AG04450 (cell line): ENCODE measurements at regions not wholly inside any gene's neighbourhood (a gene's known extent, or its start where the extent isn't known, plus 50 kb on each side); places are given as distances from the start of the nearest gene placed in this dataset.

Experiments
- CTCF ChIA-PET: fragments of 300-600, 350-600 bp; formaldehyde crosslinking; extraction: SDS; loops from one replicate; lab custom pipeline; 2022; ENCODE audit warnings: antibody characterized with exemption, inconsistent platforms; lab: Charles Lee
- POLR2A ChIA-PET: fragments of 350-600 bp; formaldehyde crosslinking; extraction: SDS; loops from one replicate; lab custom pipeline; 2021; ENCODE audit warnings: antibody characterized with exemption, inconsistent platforms; lab: Yijun Ruan, JAX
- DNase-seq: peaks from one replicate; pipeline ENCODE4 v3.0.0-alpha.2; 2011; ENCODE audit warnings: low read depth, low spot score
- H3K27ac ChIP-seq: one replicate; pipeline ENCODE4 v1.5.1; 2012; ENCODE audit warnings: low read depth, low read length, control low read depth
- H3K27me3 ChIP-seq: one replicate; pipeline ENCODE4 v1.6.0; 2012; ENCODE audit warnings: low read length; ENCODE audit not compliant: control insufficient read depth, insufficient read depth
- H3K4me3 ChIP-seq: 2 replicates; pipeline ENCODE4 v1.5.1; 2011; ENCODE audit warnings: mild to moderate bottlenecking, low read depth, low read length, control low read depth
- H3K9me3 ChIP-seq: 2 replicates; pipeline ENCODE4 v1.5.1; 2012; ENCODE audit warnings: low read length; ENCODE audit not compliant: control insufficient read depth, insufficient read depth
- CTCF ChIP-seq: IDR thresholded peaks from 2 replicates; pipeline ENCODE4 v1.5.1; 2011; ENCODE audit warnings: low read depth, low read length, control low read depth, inconsistent platforms

GRCh38 chr13:50757008-50757407 lies 86.5 kb downstream of the DLEU7 start:
- CTCF ChIA-PET, result no interaction called here
- H3K27ac ChIP-seq, result no peak overlapping the region
- POLR2A ChIA-PET, result no interaction called here
- no peak overlapping the region for H3K4me3 ChIP-seq
- peaks cover 4% of the 10 kb centered on the region for H3K9me3 ChIP-seq
- DNase-seq, result no peak
- peaks cover 6% of the 10 kb centered on the region for H3K27me3 ChIP-seq
- TF ChIP-seq CTCF, result no peak

- TF ChIP-seq CTCF, result no peak
- no peak for DNase-seq
- POLR2A ChIA-PET, result no interaction called here
Observed at GRCh38 chr13:50758796-50759195, 84.7 kb downstream of the DLEU7 start.

GRCh38 chr13:50760751-50761150 lies 82.7 kb downstream of the DLEU7 start:
- no peak overlapping the region for H3K27ac ChIP-seq
- POLR2A ChIA-PET, result no interaction called here
- no peak for TF ChIP-seq CTCF
- no peak overlapping the region for H3K4me3 ChIP-seq
- H3K27me3 ChIP-seq, result peaks cover 12% of the 10 kb centered on the region
- H3K9me3 ChIP-seq, result no peaks in the 10 kb centered on the region
- no peak for DNase-seq
- CTCF ChIA-PET, result no interaction called here

More at GRCh38 chr13:50758796-50759195, 84.7 kb downstream of the DLEU7 start:
- Histone ChIP-seq H3K4me3 (no peak overlapping the region), H3K27me3 (peaks cover 12% of the 10 kb centered on the region), H3K9me3 (no peaks in the 10 kb centered on the region), H3K27ac (no peak overlapping the region)
- CTCF ChIA-PET, result no interaction called here

- CTCF ChIA-PET, result no interaction called here
- Histone ChIP-seq H3K27ac (no peak overlapping the region), H3K9me3 (no peaks in the 10 kb centered on the region), H3K4me3 (no peak overlapping the region), H3K27me3 (peaks cover 12% of the 10 kb centered on the region)
- no peak for TF ChIP-seq CTCF
- DNase-seq, result no peak
- POLR2A ChIA-PET, result no interaction called here
Observed at GRCh38 chr13:50761406-50761805, 82.1 kb downstream of the DLEU7 start.

- ChIA-PET CTCF (no interaction called here), POLR2A (no interaction called here)
- Histone ChIP-seq H3K9me3 (no peaks in the 10 kb centered on the region), H3K4me3 (no peak overlapping the region), H3K27me3 (peaks cover 12% of the 10 kb centered on the region), H3K27ac (no peak overlapping the region)
- no peak for TF ChIP-seq CTCF
- no peak for DNase-seq
Observed at GRCh38 chr13:50762969-50763567, 80.4 kb downstream of the DLEU7 start.
